BLaER1 (cell line): ENCODE measurements at regions not wholly inside any gene's neighbourhood (a gene's known extent, or its start where the extent isn't known, plus 50 kb on each side); places are given as distances from the start of the nearest gene placed in this dataset.
"Not testable (repeated sequence)": the region's sequence is repeated elsewhere in the genome, so short reads cannot be mapped to it uniquely, and the experiment has no call there.

Experiments used
- H3K27ac ChIP-seq: shearing (Covaris generic); formaldehyde crosslinking; 2 replicates; pipeline ENCODE4 v1.8.1; 2022
- H3K27me3 ChIP-seq: shearing (Covaris generic); formaldehyde crosslinking; 2 replicates; pipeline ENCODE4 v1.8.1; 2022
- H3K36me3 ChIP-seq: shearing (Covaris generic); formaldehyde crosslinking; 2 replicates; pipeline ENCODE4 v1.8.1; 2022
- H3K4me1 ChIP-seq: shearing (Covaris generic); formaldehyde crosslinking; 2 replicates; pipeline ENCODE4 v1.8.1; 2022
- H3K4me2 ChIP-seq: shearing (Covaris generic); formaldehyde crosslinking; 2 replicates; pipeline ENCODE4 v1.8.1; 2022
- H3K4me3 ChIP-seq: shearing (Covaris generic); formaldehyde crosslinking; 2 replicates; pipeline ENCODE4 v1.8.1; 2022
- H3K9ac ChIP-seq: shearing (Covaris generic); formaldehyde crosslinking; 2 replicates; pipeline ENCODE4 v1.8.1; 2022
- H3K9me3 ChIP-seq: shearing (Covaris generic); formaldehyde crosslinking; 2 replicates; pipeline ENCODE4 v1.8.1; 2022
- H4K20me1 ChIP-seq: shearing (Covaris generic); formaldehyde crosslinking; 2 replicates; pipeline ENCODE4 v1.8.1; 2022
- Cebpa-rat ChIP-seq: shearing (Covaris generic); IDR thresholded peaks from 2 replicates; pipeline ENCODE4 v1.8.1; 2022

DNA sequence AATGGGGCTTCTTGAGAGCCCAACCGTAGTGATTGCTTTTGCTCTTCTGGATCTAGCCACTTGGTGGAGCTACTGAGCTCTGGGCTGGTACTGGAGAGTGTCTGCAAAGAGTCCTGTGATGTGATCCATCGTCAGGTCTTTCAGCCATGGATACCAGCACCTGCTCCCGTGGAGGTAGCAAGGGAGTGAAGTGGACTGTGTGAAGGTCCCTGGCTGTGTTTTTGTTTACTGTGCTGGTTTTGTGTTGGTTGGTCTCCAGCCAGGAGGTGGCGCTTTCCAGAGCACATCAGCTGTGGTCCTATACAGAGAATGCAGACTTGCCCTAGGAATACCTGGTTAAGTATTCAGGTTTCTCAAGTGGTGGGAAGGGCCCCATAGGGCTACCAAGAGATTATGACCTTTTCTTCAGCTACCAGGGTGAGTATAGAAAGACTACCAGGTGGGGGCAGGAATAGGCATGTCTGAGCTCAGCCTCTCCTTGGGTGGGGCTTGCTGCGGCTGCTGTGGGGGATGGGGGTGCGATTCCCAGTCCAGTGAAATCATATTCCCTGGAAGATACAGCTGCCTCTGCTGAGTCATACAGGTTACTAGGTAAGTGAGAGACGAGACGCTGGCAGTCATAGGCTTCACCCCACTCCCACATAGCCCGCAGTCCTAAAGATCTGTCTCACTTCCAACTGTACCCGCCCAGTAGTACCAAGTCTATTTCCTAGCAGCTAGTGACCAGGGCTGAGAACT lies 733.7 kb downstream of the ZNF385D start:
- H3K27ac ChIP-seq, result no peak overlapping the region
- H3K27me3 ChIP-seq, result no peaks in the 10 kb centered on the region
- H4K20me1 ChIP-seq, result no peaks in the 10 kb centered on the region
- no peak overlapping the region for H3K9ac ChIP-seq
- H3K9me3 ChIP-seq, result peaks cover 12% of the 10 kb centered on the region; the same call in 1 of the 2 replicates
- no peak overlapping the region for H3K4me3 ChIP-seq
- H3K4me2 ChIP-seq, result no peak overlapping the region
- no peaks in the 10 kb centered on the region for H3K36me3 ChIP-seq
- TF ChIP-seq Cebpa-rat, result no peak
- H3K4me1 ChIP-seq, result peaks cover 20% of the 10 kb centered on the region

DNA sequence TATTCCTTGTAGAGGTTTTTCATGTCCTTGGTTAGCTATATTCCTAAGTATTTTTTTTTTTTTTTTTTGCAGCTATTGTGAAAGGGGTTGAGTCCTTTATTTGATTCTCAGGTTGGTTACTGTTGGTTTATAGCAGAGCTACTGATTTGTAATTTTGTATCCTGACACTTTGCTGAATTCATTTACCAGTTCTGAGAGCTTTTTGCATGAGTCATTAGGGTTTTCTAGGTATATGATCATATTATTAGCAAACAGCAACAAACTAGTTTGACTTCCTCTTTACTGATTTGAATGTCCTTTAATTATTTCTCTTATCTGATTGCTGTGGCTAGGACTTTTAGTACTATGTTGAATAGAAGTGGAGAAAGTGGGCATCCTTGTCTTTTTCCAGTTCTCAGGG lies 737.4 kb downstream of the ZNF385D start:
- no peak for TF ChIP-seq Cebpa-rat

DNA sequence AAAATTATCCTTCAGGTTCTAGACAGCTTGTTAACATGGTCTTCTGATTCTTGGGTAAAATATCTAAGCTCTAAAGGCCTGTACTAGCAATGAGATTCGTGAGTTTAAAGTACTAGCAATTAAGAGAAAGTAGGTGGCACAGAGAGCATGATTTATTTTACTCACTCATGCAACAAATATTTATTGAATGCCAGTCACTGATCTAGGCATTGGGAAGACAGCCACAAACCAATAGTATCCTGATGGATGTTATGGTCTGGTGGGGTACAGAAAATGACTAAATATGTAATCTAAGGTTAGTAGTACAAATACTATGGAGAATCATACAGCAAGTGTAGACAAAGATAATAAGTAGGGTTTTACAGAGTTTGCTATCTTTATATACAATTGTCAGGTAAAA lies 751.3 kb downstream of the ZNF385D start:
- Histone ChIP-seq H3K9ac (no peak overlapping the region), H3K36me3 (no peaks in the 10 kb centered on the region), H3K27ac (no peak overlapping the region), H3K4me1 (no peaks in the 10 kb centered on the region), H4K20me1 (no peaks in the 10 kb centered on the region), H3K4me3 (no peak overlapping the region), H3K9me3 (no peaks in the 10 kb centered on the region), H3K4me2 (no peak overlapping the region), H3K27me3 (no peaks in the 10 kb centered on the region)
- no peak for TF ChIP-seq Cebpa-rat

More for the DNA sequence above, 737.4 kb downstream of the ZNF385D start:
- H3K27me3 ChIP-seq, result no peaks in the 10 kb centered on the region
- H3K4me3 ChIP-seq, result no peak overlapping the region
- H3K4me2 ChIP-seq, result no peak overlapping the region
- no peak overlapping the region for H3K27ac ChIP-seq
- peaks cover 12% of the 10 kb centered on the region; the same call in 1 of the 2 replicates for H3K9me3 ChIP-seq
- H3K9ac ChIP-seq, result no peak overlapping the region
- H3K36me3 ChIP-seq, result no peaks in the 10 kb centered on the region
- H4K20me1 ChIP-seq, result no peaks in the 10 kb centered on the region
- no peaks in the 10 kb centered on the region for H3K4me1 ChIP-seq

DNA sequence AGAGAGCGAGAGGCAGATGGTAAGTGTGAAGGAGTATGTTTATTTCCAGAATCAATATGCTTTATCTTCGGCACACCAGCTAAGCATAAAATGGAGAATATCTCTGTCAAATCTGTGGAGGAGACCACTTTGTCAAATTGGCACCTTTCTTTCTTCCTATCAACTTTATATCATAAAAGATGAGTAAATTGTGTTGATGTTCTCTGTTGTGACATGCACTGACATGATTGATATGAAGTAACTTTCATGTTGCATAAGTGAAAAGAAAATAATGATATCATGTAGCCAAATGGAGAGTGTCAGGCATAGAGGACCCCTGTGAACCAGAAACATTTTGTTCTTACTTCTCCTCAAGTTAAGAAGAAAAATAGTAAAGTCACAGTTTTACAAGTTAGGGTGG lies 753.8 kb downstream of the ZNF385D start:
- Histone ChIP-seq H3K9ac (no peak overlapping the region), H3K36me3 (no peaks in the 10 kb centered on the region), H3K4me1 (no peaks in the 10 kb centered on the region), H3K4me2 (no peak overlapping the region), H3K27ac (no peak overlapping the region), H3K4me3 (no peak overlapping the region), H3K27me3 (no peaks in the 10 kb centered on the region), H4K20me1 (no peaks in the 10 kb centered on the region), H3K9me3 (no peaks in the 10 kb centered on the region)
- no peak for TF ChIP-seq Cebpa-rat

DNA sequence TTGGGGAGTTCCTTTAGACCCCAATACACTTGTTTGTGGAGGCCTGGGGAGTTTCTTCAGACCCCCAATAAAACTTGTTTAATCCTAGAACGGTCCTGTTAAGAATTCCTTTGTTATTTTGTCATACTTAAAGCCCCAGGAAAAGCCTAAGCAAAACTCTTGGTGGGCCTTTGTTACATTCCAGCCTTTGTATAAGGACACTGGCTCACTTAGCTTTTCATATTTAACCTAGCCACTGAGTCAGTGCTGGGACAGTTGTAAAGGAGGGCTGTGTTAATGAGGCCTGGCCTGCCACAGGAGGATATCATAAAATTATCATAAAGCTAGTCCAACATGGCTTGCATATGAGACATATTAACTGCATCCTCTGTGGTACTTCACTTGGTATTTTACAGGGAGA lies 760.1 kb downstream of the ZNF385D start:
- H3K27ac ChIP-seq, result no peak overlapping the region
- H3K9ac ChIP-seq, result no peak overlapping the region

DNA sequence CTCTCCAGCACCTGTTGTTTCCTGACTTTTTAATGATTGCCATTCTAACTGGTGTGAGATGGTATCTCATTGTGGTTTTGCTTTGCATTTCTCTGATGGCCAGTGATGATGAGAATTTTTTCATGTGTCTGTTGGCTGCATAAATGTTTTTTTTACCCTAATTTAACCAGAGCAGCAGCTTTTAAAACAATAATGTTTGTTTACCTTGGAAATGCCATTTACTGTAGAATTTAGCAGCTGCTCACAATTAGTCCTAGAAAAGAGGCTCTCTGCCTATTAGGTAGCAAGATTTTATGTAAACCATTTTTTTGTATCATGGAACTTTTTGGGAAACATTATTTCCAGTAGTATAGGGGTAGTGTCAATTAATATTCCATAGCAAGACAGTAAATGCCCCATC lies 761.4 kb downstream of the ZNF385D start:
- H3K4me3 ChIP-seq, result not testable (repeated sequence)

More for the DNA sequence above, 760.1 kb downstream of the ZNF385D start:
- Histone ChIP-seq H3K4me1 (no peaks in the 10 kb centered on the region), H3K9me3 (no peaks in the 10 kb centered on the region), H3K36me3 (no peaks in the 10 kb centered on the region), H4K20me1 (no peaks in the 10 kb centered on the region), H3K4me3 (no peak overlapping the region), H3K4me2 (no peak overlapping the region), H3K27me3 (no peaks in the 10 kb centered on the region)
- TF ChIP-seq Cebpa-rat, result no peak

DNA sequence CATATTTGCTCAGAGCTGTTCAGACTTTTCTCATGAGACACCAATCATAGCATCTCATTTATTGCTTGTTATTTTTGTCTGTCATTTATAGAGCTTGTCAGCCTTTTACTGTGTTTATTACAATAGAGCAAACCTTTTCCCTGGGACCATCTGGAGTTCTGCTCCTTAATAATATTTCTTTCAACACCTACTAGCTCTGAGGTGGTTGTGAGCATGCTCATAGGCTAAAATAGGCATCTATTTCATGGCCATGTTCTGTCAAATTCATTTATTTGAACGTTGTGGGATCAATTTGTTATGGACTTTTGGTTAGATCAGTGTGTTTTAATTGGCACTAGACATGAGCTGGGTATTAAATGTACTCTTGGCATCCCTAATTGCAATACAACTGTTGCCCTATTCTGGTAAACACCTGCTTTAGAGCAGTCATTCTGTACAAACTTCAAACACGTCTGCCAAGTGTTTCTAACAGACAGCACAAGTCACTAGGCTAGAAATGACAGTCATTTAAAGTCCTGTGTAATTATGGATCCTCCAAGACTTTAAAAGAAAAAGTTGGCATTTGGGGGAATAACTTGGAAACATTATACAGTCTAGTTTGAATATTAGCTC lies 766.3 kb downstream of the ZNF385D start:
- no peak overlapping the region for H3K4me2 ChIP-seq
- H3K9ac ChIP-seq, result no peak overlapping the region
- H3K4me1 ChIP-seq, result no peaks in the 10 kb centered on the region
- H3K9me3 ChIP-seq, result no peaks in the 10 kb centered on the region
- H4K20me1 ChIP-seq, result no peaks in the 10 kb centered on the region
- no peak overlapping the region for H3K4me3 ChIP-seq
- no peak for TF ChIP-seq Cebpa-rat
- no peak overlapping the region for H3K27ac ChIP-seq
- no peaks in the 10 kb centered on the region for H3K36me3 ChIP-seq
- no peaks in the 10 kb centered on the region for H3K27me3 ChIP-seq

More for the DNA sequence above, 761.4 kb downstream of the ZNF385D start:
- not testable (repeated sequence) for H3K27ac ChIP-seq, H3K9ac ChIP-seq, H3K36me3 ChIP-seq, H3K4me2 ChIP-seq, H3K9me3 ChIP-seq, H4K20me1 ChIP-seq, H3K4me1 ChIP-seq, H3K27me3 ChIP-seq

DNA sequence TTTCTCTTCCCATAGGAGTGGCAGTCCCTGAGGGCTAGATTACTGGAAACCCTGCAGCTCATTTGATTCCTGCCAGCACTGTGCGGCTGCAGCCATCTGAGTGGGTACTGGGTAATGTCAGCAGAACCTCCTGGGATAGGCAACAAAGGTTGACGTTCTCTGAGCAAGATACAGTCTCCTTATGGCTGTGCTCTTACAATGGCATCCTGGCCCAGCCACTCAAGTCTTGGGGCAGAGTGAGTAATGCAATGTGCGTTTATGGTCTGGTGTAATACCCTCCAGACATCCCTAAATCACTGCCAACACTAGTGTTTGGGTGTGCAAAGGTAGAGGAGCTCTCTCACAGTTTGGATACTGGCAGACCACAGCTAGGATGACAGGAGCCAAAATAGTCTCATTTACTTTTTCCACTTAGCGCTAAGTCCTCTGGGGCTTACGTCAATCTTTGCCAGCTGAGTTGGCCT lies 775.8 kb downstream of the ZNF385D start:
- Histone ChIP-seq H3K36me3 (no peaks in the 10 kb centered on the region), H3K27ac (no peak overlapping the region), H3K4me2 (no peak overlapping the region), H3K4me1 (no peaks in the 10 kb centered on the region), H3K9ac (no peak overlapping the region), H4K20me1 (no peaks in the 10 kb centered on the region), H3K27me3 (no peaks in the 10 kb centered on the region), H3K4me3 (no peak overlapping the region), H3K9me3 (no peaks in the 10 kb centered on the region)
- no peak for TF ChIP-seq Cebpa-rat

DNA sequence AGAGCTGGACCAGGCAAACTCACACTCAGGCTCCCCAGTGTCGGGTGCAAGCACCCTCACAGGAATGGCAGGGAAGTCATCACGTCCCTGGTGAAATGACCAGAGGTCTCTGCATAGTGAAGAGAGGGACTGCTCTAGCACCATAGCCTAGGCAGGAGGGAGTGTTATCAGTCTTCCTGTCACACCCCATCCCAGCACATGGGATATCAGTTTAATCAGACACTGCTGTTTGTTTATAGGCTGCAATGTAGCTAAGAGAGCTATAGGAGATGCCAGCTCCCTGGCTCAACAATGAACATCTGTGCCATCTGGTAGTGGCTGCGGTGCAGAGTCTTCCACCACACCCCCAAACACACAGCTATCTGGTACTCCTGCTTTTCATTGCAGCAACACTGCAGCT lies 776.6 kb downstream of the ZNF385D start:
- no peaks in the 10 kb centered on the region for H3K4me1 ChIP-seq
- TF ChIP-seq Cebpa-rat, result no peak
- H3K4me2 ChIP-seq, result no peak overlapping the region
- H3K36me3 ChIP-seq, result no peaks in the 10 kb centered on the region
- no peaks in the 10 kb centered on the region for H3K9me3 ChIP-seq
- no peak overlapping the region for H3K9ac ChIP-seq
- no peaks in the 10 kb centered on the region for H4K20me1 ChIP-seq
- H3K27me3 ChIP-seq, result no peaks in the 10 kb centered on the region
- H3K27ac ChIP-seq, result no peak overlapping the region
- no peak overlapping the region for H3K4me3 ChIP-seq

DNA sequence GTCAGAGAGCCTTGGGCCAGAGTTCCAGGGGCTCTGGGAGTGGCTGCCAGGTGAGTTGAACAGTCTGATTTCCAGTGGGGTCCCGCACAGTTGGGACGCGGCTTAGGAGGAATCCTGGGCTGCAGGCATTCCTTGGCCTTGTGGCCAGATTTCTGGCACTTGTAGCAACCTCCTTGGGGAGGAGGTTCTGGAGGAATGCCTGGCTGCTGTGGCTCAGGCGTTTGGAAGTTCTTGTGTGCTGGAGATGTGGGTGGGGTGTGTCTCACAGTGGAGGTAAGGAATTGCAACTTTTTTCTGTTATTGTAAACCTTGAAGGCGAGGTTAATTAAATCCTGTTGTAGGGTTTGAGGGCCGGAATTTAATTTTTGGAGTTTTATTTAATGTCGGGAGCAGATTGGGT lies 780.2 kb downstream of the ZNF385D start:
- not testable (repeated sequence) for H4K20me1 ChIP-seq, H3K4me1 ChIP-seq, H3K9me3 ChIP-seq, H3K4me3 ChIP-seq, H3K36me3 ChIP-seq, H3K27me3 ChIP-seq, H3K27ac ChIP-seq, H3K4me2 ChIP-seq, H3K9ac ChIP-seq

DNA sequence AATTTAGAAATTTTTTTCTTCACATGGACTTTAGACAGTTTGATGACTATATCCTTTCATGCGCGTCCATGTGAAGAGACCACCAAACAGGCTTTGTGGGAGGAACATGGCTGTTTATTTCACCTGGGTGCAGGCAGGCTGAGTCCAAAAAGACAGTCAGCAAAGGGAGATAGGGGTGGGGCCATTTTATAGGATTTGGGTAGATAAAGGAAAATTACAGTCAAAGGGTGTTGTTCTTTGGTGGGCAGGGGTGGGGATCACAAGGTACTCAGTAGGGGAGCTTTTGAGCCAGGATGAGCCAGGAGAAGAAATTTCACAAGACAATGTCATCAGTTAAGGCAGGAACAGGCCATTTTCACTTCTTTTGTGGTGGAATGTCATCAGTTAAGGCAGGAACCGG lies 781.5 kb upstream of the SGO1 start:
- not testable (repeated sequence) for H3K4me3 ChIP-seq, H3K27ac ChIP-seq, H3K27me3 ChIP-seq, H3K9me3 ChIP-seq, H4K20me1 ChIP-seq, H3K4me1 ChIP-seq, H3K9ac ChIP-seq, H3K36me3 ChIP-seq, H3K4me2 ChIP-seq
